ENCODE measurements at regions not wholly inside any gene's neighbourhood (a gene's known extent, or its start where the extent isn't known, plus 50 kb on each side); places are given as distances from the start of the nearest gene placed in this dataset.

GRCh38 chr2:105573490-105573889 lies 171.2 kb upstream of the NCK2 start (continued):
- TF ChIP-seq CHD7 (IDR thresholded peaks at IDR 0.05; ENCODE audit: insufficient replicate concordance, low read length) (no peak), RBBP5 (IDR thresholded peaks at IDR 0.05; ENCODE audit: borderline replicate concordance, low read depth, low read length) (no peak), MAFK (IDR thresholded peaks at IDR 0.05; ENCODE audit: low read depth, low read length) (no peak), TAF1 (IDR thresholded peaks at IDR 0.05; ENCODE audit: low read depth, low read length) (no peak), NRF1 (IDR thresholded peaks at IDR 0.05; ENCODE audit: low read depth, low read length) (no peak)
- TF ChIP-seq, protein P1, sequence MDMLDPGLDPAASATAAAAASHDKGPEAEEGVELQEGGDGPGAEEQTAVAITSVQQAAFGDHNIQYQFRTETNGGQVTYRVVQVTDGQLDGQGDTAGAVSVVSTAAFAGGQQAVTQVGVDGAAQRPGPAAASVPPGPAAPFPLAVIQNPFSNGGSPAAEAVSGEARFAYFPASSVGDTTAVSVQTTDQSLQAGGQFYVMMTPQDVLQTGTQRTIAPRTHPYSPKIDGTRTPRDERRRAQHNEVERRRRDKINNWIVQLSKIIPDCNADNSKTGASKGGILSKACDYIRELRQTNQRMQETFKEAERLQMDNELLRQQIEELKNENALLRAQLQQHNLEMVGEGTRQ (IDR thresholded peaks at IDR 0.05; ENCODE audit: low read length): no peak
